Mononuclear cell (primary cell): ENCODE measurements at regions not wholly inside any gene's neighbourhood (a gene's known extent, or its start where the extent isn't known, plus 50 kb on each side); places are given as distances from the start of the nearest gene placed in this dataset.

Source experiments
- H3K27me3 ChIP-seq: 2 replicates; pipeline ENCODE4 v1.6.0; 2011; ENCODE audit warnings: low read length, control low read depth; ENCODE audit not compliant: insufficient read depth
- H3K4me1 ChIP-seq: 2 replicates; pipeline ENCODE4 v1.5.1; 2011; ENCODE audit warnings: mild to moderate bottlenecking, low read length, control low read depth; ENCODE audit not compliant: insufficient read depth
- H3K4me3 ChIP-seq: 2 replicates; pipeline ENCODE4 v1.5.1; 2011; ENCODE audit warnings: mild to moderate bottlenecking, low read length, moderate library complexity
- H3K9me3 ChIP-seq: 2 replicates; pipeline ENCODE4 v1.5.1; 2011; ENCODE audit warnings: low read depth, mild to moderate bottlenecking, control low read depth, low read length

GRCh38 chr3:74469713-74470112 lies 144.7 kb downstream of the CNTN3 start:
- Histone ChIP-seq H3K4me3 (no peak overlapping the region), H3K27me3 (no peaks in the 10 kb centered on the region), H3K9me3 (no peaks in the 10 kb centered on the region), H3K4me1 (no peaks in the 10 kb centered on the region)

- Histone ChIP-seq H3K27me3 (no peaks in the 10 kb centered on the region), H3K9me3 (no peaks in the 10 kb centered on the region), H3K4me3 (no peak overlapping the region), H3K4me1 (no peaks in the 10 kb centered on the region)
Observed at GRCh38 chr3:74469151-74469550, 145.3 kb downstream of the CNTN3 start.

DNA sequence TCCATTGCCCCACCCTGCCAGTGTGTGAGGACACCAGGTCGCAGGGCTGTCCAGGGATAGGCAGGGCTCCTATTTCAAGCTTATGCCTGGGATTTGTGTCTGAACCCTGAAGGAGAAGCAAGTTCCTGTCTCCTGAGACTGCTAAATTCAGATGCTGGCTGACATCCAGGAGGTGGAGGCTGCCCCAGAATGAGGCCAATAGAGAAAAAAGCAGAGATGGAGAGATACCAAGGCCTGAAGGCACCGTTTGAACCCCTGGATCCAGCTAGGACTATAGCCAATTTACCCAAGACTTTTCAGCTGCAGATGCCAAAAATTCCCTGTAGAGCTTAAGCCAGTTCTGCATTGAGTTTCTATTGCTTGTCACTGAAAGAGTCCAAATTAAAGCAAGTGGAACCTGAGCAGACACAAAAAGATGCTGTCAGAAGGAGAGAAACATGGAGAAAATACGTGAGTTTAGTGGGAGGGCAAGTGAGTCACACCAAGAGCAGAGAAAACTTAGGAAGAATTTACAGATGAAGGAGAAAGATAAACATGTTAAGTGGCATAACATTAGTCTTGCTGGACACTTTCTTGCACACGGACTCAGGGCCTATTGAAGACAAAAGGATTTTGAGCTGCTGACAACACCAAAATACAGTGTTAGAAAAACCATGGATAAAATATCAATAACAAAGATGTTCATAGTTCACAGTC lies 148.6 kb downstream of the CNTN3 start:
- Histone ChIP-seq H3K4me3 (no peak overlapping the region), H3K4me1 (no peaks in the 10 kb centered on the region), H3K27me3 (no peaks in the 10 kb centered on the region), H3K9me3 (peaks cover 4% of the 10 kb centered on the region)

- Histone ChIP-seq H3K4me3 (no peak overlapping the region), H3K4me1 (no peaks in the 10 kb centered on the region), H3K9me3 (peaks cover 4% of the 10 kb centered on the region), H3K27me3 (no peaks in the 10 kb centered on the region)
Observed at GRCh38 chr3:74463515-74463914, 150.9 kb downstream of the CNTN3 start.

DNA sequence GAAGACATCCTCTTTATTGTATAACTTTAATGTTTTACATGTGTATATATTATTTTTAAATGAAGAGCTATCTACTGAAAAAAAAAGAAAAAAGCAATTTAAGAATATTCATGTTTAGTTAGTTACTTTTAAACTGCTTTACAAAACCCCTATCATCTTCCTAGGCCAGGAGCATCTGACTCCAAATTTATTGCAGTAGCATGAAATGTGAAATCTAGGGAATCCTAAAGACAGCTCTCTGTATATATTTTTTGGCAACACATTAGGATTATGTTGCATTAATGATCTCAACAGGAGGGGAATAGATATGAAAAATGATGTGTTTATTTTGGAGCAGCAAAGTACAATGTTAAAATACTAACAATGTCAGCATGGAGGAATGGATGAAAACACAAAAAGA lies 158.3 kb downstream of the CNTN3 start:
- H3K4me3 ChIP-seq, result no peak overlapping the region
- no peaks in the 10 kb centered on the region for H3K4me1 ChIP-seq
- H3K9me3 ChIP-seq, result no peaks in the 10 kb centered on the region
- H3K27me3 ChIP-seq, result no peaks in the 10 kb centered on the region

DNA sequence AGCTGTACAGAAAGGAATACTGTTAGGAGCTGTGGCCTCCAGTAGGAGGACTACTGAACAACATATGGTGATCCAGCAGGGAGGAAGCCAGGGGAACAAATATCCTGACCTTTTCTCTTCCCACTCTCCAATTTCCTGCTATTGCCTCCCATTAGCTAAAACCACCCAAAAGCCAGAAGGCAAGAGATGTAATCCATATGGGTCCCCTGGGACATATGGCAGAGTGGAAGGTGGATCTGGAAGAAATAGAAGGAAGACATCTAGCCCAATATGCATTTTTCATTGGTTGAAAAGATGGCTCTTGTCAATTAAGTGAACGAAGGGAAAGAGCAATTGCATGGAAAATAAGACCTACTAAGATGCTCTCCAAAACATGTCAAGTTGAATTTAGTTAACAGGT lies 167.2 kb downstream of the CNTN3 start:
- Histone ChIP-seq H3K4me1 (no peaks in the 10 kb centered on the region), H3K9me3 (no peaks in the 10 kb centered on the region), H3K4me3 (no peak overlapping the region), H3K27me3 (no peaks in the 10 kb centered on the region)

DNA sequence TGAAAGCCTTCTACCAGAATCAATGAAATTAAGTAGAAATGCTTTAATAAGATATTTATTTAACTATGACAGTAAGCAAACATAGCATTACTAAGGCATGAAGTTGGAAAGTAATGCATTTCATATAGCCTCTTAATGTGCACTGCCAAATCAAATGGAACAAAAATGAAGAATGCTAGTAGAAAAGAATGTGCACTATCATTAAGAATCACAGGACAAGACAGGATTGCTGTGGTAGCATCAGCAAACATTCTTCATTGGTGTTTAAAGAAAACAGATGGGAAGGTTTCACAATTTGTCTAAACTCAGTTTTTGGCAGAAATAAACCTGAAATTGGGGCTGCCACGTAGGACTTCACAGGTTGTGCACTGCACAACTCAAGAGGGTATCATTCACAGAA lies 168.9 kb downstream of the CNTN3 start:
- H3K4me3 ChIP-seq, result no peak overlapping the region

DNA sequence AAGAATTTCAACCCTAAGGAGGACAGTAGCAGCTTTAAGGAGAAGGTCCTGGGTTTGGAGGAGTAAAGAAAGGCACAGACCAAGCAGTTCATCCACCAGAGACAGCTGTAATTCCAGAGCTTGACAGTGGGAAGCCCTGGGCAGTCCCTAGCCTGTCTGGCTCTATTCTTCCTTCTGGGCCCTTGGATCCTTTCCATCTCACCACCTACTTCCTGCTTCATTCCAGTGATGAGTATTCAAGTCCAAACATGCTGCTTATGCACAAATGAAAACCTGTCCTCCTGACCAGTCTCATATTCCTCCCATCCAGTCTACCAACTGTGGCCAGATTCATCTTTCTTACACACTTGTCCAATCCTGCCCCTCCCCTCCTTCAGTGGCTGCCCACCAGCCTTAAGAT lies 171.4 kb downstream of the CNTN3 start:
- Histone ChIP-seq H3K27me3 (no peaks in the 10 kb centered on the region), H3K4me1 (no peaks in the 10 kb centered on the region), H3K9me3 (no peaks in the 10 kb centered on the region), H3K4me3 (no peak overlapping the region)

More for the DNA sequence above, 168.9 kb downstream of the CNTN3 start:
- no peaks in the 10 kb centered on the region for H3K9me3 ChIP-seq
- H3K27me3 ChIP-seq, result no peaks in the 10 kb centered on the region
- H3K4me1 ChIP-seq, result no peaks in the 10 kb centered on the region

DNA sequence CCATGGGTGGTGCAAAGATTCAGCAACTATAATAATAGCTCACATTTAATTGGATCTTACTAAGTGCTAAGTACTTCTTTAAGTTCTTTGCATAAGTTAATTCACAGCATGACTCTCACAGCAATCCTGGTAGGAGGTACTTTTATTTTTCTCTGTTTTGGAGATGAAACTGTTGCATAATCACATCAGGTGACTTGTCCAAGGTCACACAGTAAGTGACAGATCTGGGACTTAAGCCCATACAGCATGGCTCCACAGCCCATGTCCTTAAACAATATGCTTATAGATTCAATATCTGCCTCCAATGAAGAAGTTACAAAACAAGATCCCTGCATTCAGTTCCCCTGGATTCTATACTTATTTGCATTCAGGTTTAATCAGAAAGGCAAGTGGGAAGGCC lies 171.8 kb downstream of the CNTN3 start:
- no peaks in the 10 kb centered on the region for H3K9me3 ChIP-seq

DNA sequence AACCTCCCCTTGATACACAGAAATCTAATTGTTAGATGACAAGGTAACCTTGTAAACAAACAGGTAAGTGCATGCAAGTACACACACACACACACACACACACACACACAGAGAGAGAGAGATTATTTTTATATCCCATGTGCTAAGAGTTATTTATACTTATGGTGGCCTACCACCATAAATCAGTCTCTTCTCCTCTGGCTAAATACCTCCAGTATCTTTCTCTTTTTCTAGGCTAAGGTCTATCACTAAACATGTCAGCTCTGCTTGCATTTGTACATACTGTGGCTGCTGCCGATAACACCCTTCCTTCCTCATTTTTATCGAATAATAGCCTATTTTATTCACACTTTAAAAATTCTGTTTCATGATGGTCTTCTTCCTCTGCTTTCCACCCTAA lies 172.4 kb downstream of the CNTN3 start:
- H3K4me1 ChIP-seq, result no peaks in the 10 kb centered on the region
- H3K9me3 ChIP-seq, result no peaks in the 10 kb centered on the region
- no peaks in the 10 kb centered on the region for H3K27me3 ChIP-seq
- no peak overlapping the region for H3K4me3 ChIP-seq

More for the DNA sequence above, 171.8 kb downstream of the CNTN3 start:
- H3K27me3 ChIP-seq, result no peaks in the 10 kb centered on the region
- no peaks in the 10 kb centered on the region for H3K4me1 ChIP-seq
- no peak overlapping the region for H3K4me3 ChIP-seq

GRCh38 chr3:74436184-74436583 lies 178.3 kb downstream of the CNTN3 start:
- H3K4me1 ChIP-seq, result no peaks in the 10 kb centered on the region
- no peaks in the 10 kb centered on the region for H3K9me3 ChIP-seq
- H3K27me3 ChIP-seq, result no peaks in the 10 kb centered on the region
- no peak overlapping the region for H3K4me3 ChIP-seq

- H3K4me1 ChIP-seq, result no peaks in the 10 kb centered on the region
- no peak overlapping the region for H3K4me3 ChIP-seq
- no peaks in the 10 kb centered on the region for H3K27me3 ChIP-seq
- H3K9me3 ChIP-seq, result no peaks in the 10 kb centered on the region
Observed at GRCh38 chr3:74435631-74436030, 178.8 kb downstream of the CNTN3 start.

GRCh38 chr3:74434406-74434805 lies 180.1 kb downstream of the CNTN3 start:
- no peaks in the 10 kb centered on the region for H3K4me1 ChIP-seq
- no peaks in the 10 kb centered on the region for H3K27me3 ChIP-seq
- no peaks in the 10 kb centered on the region for H3K9me3 ChIP-seq
- no peak overlapping the region for H3K4me3 ChIP-seq

DNA sequence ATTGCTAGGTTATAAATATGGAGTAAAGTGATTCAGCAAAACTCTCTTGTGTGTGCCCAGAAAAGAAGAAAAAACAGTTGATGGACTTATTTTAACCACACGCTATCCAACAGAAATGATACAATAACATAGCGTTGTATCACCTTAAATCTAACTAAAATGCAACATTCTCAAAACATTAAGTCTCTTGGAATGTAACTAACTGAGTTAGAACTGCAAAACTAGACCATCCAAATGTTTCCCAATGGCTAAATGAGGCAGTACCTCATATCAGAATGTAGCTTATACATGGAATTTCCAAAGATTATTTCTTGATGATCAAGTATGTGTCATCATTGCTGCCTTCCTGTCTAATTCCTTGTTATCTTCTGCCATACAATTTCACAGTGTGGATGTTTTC lies 187.9 kb downstream of the CNTN3 start:
- Histone ChIP-seq H3K4me3 (no peak overlapping the region), H3K9me3 (no peaks in the 10 kb centered on the region), H3K4me1 (no peaks in the 10 kb centered on the region), H3K27me3 (no peaks in the 10 kb centered on the region)

- H3K27me3 ChIP-seq, result no peaks in the 10 kb centered on the region
- no peaks in the 10 kb centered on the region for H3K4me1 ChIP-seq
- H3K9me3 ChIP-seq, result no peaks in the 10 kb centered on the region
- no peak overlapping the region for H3K4me3 ChIP-seq
Observed at GRCh38 chr3:74423867-74424266, 190.6 kb downstream of the CNTN3 start.

- Histone ChIP-seq H3K9me3 (no peaks in the 10 kb centered on the region), H3K4me1 (no peaks in the 10 kb centered on the region), H3K27me3 (no peaks in the 10 kb centered on the region), H3K4me3 (no peak overlapping the region)
Observed at GRCh38 chr3:74420538-74421124, 193.8 kb downstream of the CNTN3 start.
